ENCODE measurements at regions not wholly inside any gene's neighbourhood (a gene's known extent, or its start where the extent isn't known, plus 50 kb on each side); places are given as distances from the start of the nearest gene placed in this dataset.

DNA sequence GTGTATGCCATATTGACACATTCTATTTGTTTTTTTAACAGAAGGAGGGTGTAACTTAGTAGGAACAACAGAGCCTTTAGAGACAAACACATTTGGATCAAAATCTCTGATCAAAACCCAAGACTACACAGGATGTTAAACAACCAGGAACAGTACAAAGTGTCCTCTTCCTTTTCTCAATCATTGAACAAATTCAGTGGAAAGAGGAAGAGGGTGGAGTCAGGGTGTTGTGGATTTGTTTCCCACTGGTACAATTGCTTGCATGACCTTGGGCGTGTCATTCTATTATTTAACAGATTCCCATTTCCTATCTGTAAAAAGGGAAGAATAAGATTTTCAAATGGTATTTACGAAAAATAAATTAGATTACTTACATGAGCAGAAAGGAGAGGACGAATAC is 1162.8 kb upstream of the PRKX start:
- TF ChIP-seq, protein P1, sequence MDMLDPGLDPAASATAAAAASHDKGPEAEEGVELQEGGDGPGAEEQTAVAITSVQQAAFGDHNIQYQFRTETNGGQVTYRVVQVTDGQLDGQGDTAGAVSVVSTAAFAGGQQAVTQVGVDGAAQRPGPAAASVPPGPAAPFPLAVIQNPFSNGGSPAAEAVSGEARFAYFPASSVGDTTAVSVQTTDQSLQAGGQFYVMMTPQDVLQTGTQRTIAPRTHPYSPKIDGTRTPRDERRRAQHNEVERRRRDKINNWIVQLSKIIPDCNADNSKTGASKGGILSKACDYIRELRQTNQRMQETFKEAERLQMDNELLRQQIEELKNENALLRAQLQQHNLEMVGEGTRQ (IDR thresholded peaks at IDR 0.05; ENCODE audit: borderline replicate concordance, low read depth, low read length), result no peak
- TF ChIP-seq SIN3A (IDR thresholded peaks at IDR 0.05; ENCODE audit: borderline replicate concordance, low read depth, low read length) (no peak), FOXM1 (IDR thresholded peaks at IDR 0.05; ENCODE audit: low read depth) (no peak), RAD21 (IDR thresholded peaks at IDR 0.05; ENCODE audit: low read length) (no peak), CHD2 (IDR thresholded peaks at IDR 0.05; ENCODE audit: low read length, partially characterized antibody) (no peak), MEF2A (IDR thresholded peaks at IDR 0.05; ENCODE audit: borderline replicate concordance, low read depth) (no peak)
- no peak overlapping the region for H3K9ac ChIP-seq
- no peaks in the 10 kb centered on the region for H4K20me1 ChIP-seq (ENCODE audit: insufficient read depth)
- no peaks in the 10 kb centered on the region for H3K9me3 ChIP-seq
- no peak overlapping the region for H3K4me3 ChIP-seq (ENCODE audit: low read depth in 2 of 2, low read length in 1 of 2)
- WGBS (ENCODE audit: low lambda C conversion rate), result 3% methylated on average over 3 of the region's 3 CpGs
- H3F3A ChIP-seq (replicated peaks; ENCODE audit: insufficient read depth), result no peaks in the 10 kb centered on the region
- H3K4me1 ChIP-seq (ENCODE audit: control insufficient read depth in 1 of 2, insufficient read depth in 2 of 2, low read depth in 1 of 2, low read length in 1 of 2), result no peaks in the 10 kb centered on the region
- H3K4me2 ChIP-seq, result no peak overlapping the region
- CTCF ChIA-PET, result no interaction called here
- H2AFZ ChIP-seq (ENCODE audit: low read depth), result no peak overlapping the region
- no peak for DNase-seq
- no peaks in the 10 kb centered on the region for H3K36me3 ChIP-seq (replicated peaks in 1 of 2; ENCODE audit: control insufficient read depth in 1 of 2, insufficient read depth in 2 of 2, low read length in 1 of 2)
- H3K27ac ChIP-seq (ENCODE audit: low read depth in 2 of 2, low read length in 1 of 2), result no peak overlapping the region
- H3K9me2 ChIP-seq, result no peaks in the 10 kb centered on the region
- H3K27me3 ChIP-seq (ENCODE audit: insufficient read depth), result no peaks in the 10 kb centered on the region
- no peaks in the 10 kb centered on the region for H3K79me2 ChIP-seq (ENCODE audit: insufficient read depth)
- POLR2A ChIA-PET, result no interaction called here

- TF ChIP-seq EZH2phosphoT487 (IDR thresholded peaks at IDR 0.05; ENCODE audit: borderline replicate concordance, low read depth) (no peak), FOSL2 (IDR thresholded peaks at IDR 0.05; ENCODE audit: borderline replicate concordance, low read depth) (no peak), TEAD4 (IDR thresholded peaks at IDR 0.05; ENCODE audit: borderline replicate concordance, insufficient read depth) (no peak), FOXM1 (IDR thresholded peaks at IDR 0.05; ENCODE audit: low read depth) (no peak), RXRA (IDR thresholded peaks at IDR 0.05; ENCODE audit: borderline replicate concordance, low read depth) (no peak), YY1 (IDR thresholded peaks at IDR 0.05; ENCODE audit: low read depth) (no peak), RFX5 (IDR thresholded peaks at IDR 0.05; ENCODE audit: low read length) (no peak), POLR2AphosphoS5 (IDR thresholded peaks at IDR 0.05; ENCODE audit: low read depth, low read length) (no peak)
- TF ChIP-seq, protein P2, sequence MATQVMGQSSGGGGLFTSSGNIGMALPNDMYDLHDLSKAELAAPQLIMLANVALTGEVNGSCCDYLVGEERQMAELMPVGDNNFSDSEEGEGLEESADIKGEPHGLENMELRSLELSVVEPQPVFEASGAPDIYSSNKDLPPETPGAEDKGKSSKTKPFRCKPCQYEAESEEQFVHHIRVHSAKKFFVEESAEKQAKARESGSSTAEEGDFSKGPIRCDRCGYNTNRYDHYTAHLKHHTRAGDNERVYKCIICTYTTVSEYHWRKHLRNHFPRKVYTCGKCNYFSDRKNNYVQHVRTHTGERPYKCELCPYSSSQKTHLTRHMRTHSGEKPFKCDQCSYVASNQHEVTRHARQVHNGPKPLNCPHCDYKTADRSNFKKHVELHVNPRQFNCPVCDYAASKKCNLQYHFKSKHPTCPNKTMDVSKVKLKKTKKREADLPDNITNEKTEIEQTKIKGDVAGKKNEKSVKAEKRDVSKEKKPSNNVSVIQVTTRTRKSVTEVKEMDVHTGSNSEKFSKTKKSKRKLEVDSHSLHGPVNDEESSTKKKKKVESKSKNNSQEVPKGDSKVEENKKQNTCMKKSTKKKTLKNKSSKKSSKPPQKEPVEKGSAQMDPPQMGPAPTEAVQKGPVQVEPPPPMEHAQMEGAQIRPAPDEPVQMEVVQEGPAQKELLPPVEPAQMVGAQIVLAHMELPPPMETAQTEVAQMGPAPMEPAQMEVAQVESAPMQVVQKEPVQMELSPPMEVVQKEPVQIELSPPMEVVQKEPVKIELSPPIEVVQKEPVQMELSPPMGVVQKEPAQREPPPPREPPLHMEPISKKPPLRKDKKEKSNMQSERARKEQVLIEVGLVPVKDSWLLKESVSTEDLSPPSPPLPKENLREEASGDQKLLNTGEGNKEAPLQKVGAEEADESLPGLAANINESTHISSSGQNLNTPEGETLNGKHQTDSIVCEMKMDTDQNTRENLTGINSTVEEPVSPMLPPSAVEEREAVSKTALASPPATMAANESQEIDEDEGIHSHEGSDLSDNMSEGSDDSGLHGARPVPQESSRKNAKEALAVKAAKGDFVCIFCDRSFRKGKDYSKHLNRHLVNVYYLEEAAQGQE (IDR thresholded peaks at IDR 0.05; ENCODE audit: low read depth, low read length), result no peak
- WGBS (ENCODE audit: low lambda C conversion rate), result 35% methylated on average over 2 of the region's 2 CpGs
- Histone ChIP-seq H4K20me1 (ENCODE audit: insufficient read depth) (no peaks in the 10 kb centered on the region), H3K27ac (ENCODE audit: low read depth in 2 of 2, low read length in 1 of 2) (no peak overlapping the region), H3K4me2 (no peak overlapping the region), H3K9me3 (no peaks in the 10 kb centered on the region), H3K9ac (no peak overlapping the region), H2AFZ (ENCODE audit: low read depth) (no peak overlapping the region), H3K9me2 (no peaks in the 10 kb centered on the region), H3K4me1 (ENCODE audit: control insufficient read depth in 1 of 2, insufficient read depth in 2 of 2, low read depth in 1 of 2, low read length in 1 of 2) (no peaks in the 10 kb centered on the region), H3K79me2 (ENCODE audit: insufficient read depth) (no peaks in the 10 kb centered on the region), H3K36me3 (replicated peaks in 1 of 2; ENCODE audit: control insufficient read depth in 1 of 2, insufficient read depth in 2 of 2, low read length in 1 of 2) (no peaks in the 10 kb centered on the region), H3K27me3 (ENCODE audit: insufficient read depth) (no peaks in the 10 kb centered on the region), H3F3A (replicated peaks; ENCODE audit: insufficient read depth) (no peaks in the 10 kb centered on the region), H3K4me3 (ENCODE audit: low read depth in 2 of 2, low read length in 1 of 2) (no peak overlapping the region)
- POLR2A ChIA-PET, result no interaction called here
- CTCF ChIA-PET, result no interaction called here
- DNase-seq, result no peak
Measured at GRCh38 chrX:4851534-4851933, 1138.1 kb upstream of the PRKX start.

Measured in SK-N-SH (cell line).